ENCODE measurements at regions not wholly inside any gene's neighbourhood (a gene's known extent, or its start where the extent isn't known, plus 50 kb on each side); places are given as distances from the start of the nearest gene placed in this dataset.

GRCh38 chrX:76029385-76029784 lies 143.5 kb upstream of the PBDC1 start:
- DNase-seq (ENCODE audit: low spot score) (no peak), ATAC-seq (no peak), FAIRE-seq (no peak)
- no peak for TF ChIP-seq ZSCAN31 (CRISPR knock-in tag; IDR thresholded peaks at IDR 0.05; ENCODE audit: low read depth)
- TF ChIP-seq EHMT2 (IDR thresholded peaks at IDR 0.05; ENCODE audit: borderline replicate concordance, low read depth, low read length), result no peak
- no peak for TF ChIP-seq ZSCAN30 (CRISPR knock-in tag; IDR thresholded peaks at IDR 0.05)
- TF ChIP-seq NCOA1 (CRISPR knock-in tag; IDR thresholded peaks at IDR 0.05), result no peak
- no peak for TF ChIP-seq KLF13 (CRISPR knock-in tag; IDR thresholded peaks at IDR 0.05)
- no peak for TF ChIP-seq DMAP1 (CRISPR knock-in tag; IDR thresholded peaks at IDR 0.05)
- no peak for TF ChIP-seq ZNF335 (CRISPR knock-in tag; IDR thresholded peaks at IDR 0.05)
- TF ChIP-seq NR2F2 (IDR thresholded peaks at IDR 0.05; ENCODE audit: borderline replicate concordance, low read depth), result no peak
- no peak for TF ChIP-seq HOXA5 (CRISPR knock-in tag; IDR thresholded peaks at IDR 0.05)
- TF ChIP-seq ZBTB3 (CRISPR knock-in tag; IDR thresholded peaks at IDR 0.05; ENCODE audit: borderline replicate concordance, low read depth), result no peak
- TF ChIP-seq ZNF296 (CRISPR knock-in tag; conservative IDR thresholded peaks at IDR 0.05), result no peak
- Histone ChIP-seq H3K27ac (ENCODE audit: extremely low read length, insufficient read depth, low read length) (no peak overlapping the region), H3K4me1 (ENCODE audit: insufficient read depth, low read length) (no peaks in the 10 kb centered on the region), H3K9ac (ENCODE audit: insufficient read depth, low read depth, low read length) (no peak overlapping the region), H4K20me1 (ENCODE audit: insufficient read depth, low read length) (no peaks in the 10 kb centered on the region), H3K4me3 (replicated peaks in 1 of 3; ENCODE audit: insufficient read depth in 1 of 3, low read depth in 2 of 3, low read length in 3 of 3) (no peak overlapping the region), H3K36me3 (replicated peaks in 1 of 2; ENCODE audit: control insufficient read depth in 1 of 2, insufficient read depth in 2 of 2, low read length in 2 of 2) (no peaks in the 10 kb centered on the region), H3K27me3 (ENCODE audit: control insufficient read depth in 1 of 2, insufficient read depth in 2 of 2, low read length in 2 of 2) (no peaks in the 10 kb centered on the region), H3K4me2 (ENCODE audit: low read depth, low read length) (no peak overlapping the region), H3K79me2 (ENCODE audit: insufficient read depth, low read length) (no peaks in the 10 kb centered on the region), H2AFZ (ENCODE audit: low read length) (no peak overlapping the region), H3K9me3 (ENCODE audit: low read length) (no peaks in the 10 kb centered on the region)
- no TSS peak for BruUV-seq (replicated peaks)
- ChIA-PET CTCF (ENCODE audit: low intra/inter-chr PET ratio, low total read pairs) (no interaction called here), POLR2A (no interaction called here)
- intact Hi-C loops (cut with micrococcal nuclease; ENCODE audit: unreplicated experiment), result no loop called here
- 20% methylated on average over 1 of the region's 27 CpGs for WGBS (ENCODE audit: low lambda C conversion rate)
- in situ Hi-C loops (cut with HindIII; ENCODE audit: extremely low pct_ligation_motif_present, low pct_unique_long_range_greater_than_20kb), result no loop called here

- no peak overlapping the region for H3K9ac ChIP-seq (ENCODE audit: insufficient read depth, low read depth, low read length)
- no peaks in the 10 kb centered on the region for H3K27me3 ChIP-seq (ENCODE audit: control insufficient read depth in 1 of 2, insufficient read depth in 2 of 2, low read length in 2 of 2)
- H3K4me2 ChIP-seq (ENCODE audit: low read depth, low read length), result no peak overlapping the region
- H3K79me2 ChIP-seq (ENCODE audit: insufficient read depth, low read length), result no peaks in the 10 kb centered on the region
- POLR2A ChIA-PET, result no interaction called here
- H3K4me3 ChIP-seq (replicated peaks in 1 of 3; ENCODE audit: insufficient read depth in 1 of 3, low read depth in 2 of 3, low read length in 3 of 3), result no peak overlapping the region
- no peaks in the 10 kb centered on the region for H3K36me3 ChIP-seq (replicated peaks in 1 of 2; ENCODE audit: control insufficient read depth in 1 of 2, insufficient read depth in 2 of 2, low read length in 2 of 2)
- no peaks in the 10 kb centered on the region for H3K4me1 ChIP-seq (ENCODE audit: insufficient read depth, low read length)
- H4K20me1 ChIP-seq (ENCODE audit: insufficient read depth, low read length), result no peaks in the 10 kb centered on the region
- ATAC-seq (no peak), FAIRE-seq (no peak), DNase-seq (ENCODE audit: low spot score) (no peak)
- no TSS peak for BruUV-seq (replicated peaks)
- H3K27ac ChIP-seq (ENCODE audit: extremely low read length, insufficient read depth, low read length), result no peak overlapping the region
- WGBS (ENCODE audit: low lambda C conversion rate), result 9% methylated on average over 1 of the region's 1 CpG
- H2AFZ ChIP-seq (ENCODE audit: low read length), result no peak overlapping the region
- intact Hi-C loops (cut with micrococcal nuclease; ENCODE audit: unreplicated experiment), result no loop called here
- CTCF ChIA-PET (ENCODE audit: low intra/inter-chr PET ratio, low total read pairs), result no interaction called here
- H3K9me3 ChIP-seq (ENCODE audit: low read length), result no peaks in the 10 kb centered on the region
- in situ Hi-C loops (cut with HindIII; ENCODE audit: extremely low pct_ligation_motif_present, low pct_unique_long_range_greater_than_20kb), result no loop called here
- no peak for TF ChIP-seq ZNF563 (CRISPR knock-in tag; IDR thresholded peaks at IDR 0.05)
- no peak for TF ChIP-seq HMGXB3 (CRISPR knock-in tag; IDR thresholded peaks at IDR 0.05; ENCODE audit: borderline replicate concordance)
- no peak for TF ChIP-seq ZNF253 (CRISPR knock-in tag; IDR thresholded peaks at IDR 0.05; ENCODE audit: borderline replicate concordance)
Observed at GRCh38 chrX:76064825-76065224, 108.0 kb upstream of the PBDC1 start.

Measured in HepG2 (cell line).